K562 (cell line): ENCODE measurements at regions not wholly inside any gene's neighbourhood (a gene's known extent, or its start where the extent isn't known, plus 50 kb on each side); places are given as distances from the start of the nearest gene placed in this dataset.

Source experiments
- CREBBP ChIP-seq: IDR thresholded peaks from one replicate; pipeline ENCODE4 v1.6.1; 2012; ENCODE audit warnings: low read depth, mild to moderate bottlenecking, control low read depth, inconsistent platforms, low read length
- CTBP1 ChIP-seq: fragments of 450-650 bp; IDR thresholded peaks from 2 replicates; pipeline ENCODE4 v1.6.1; 2016; ENCODE audit warnings: borderline replicate concordance
- GATA2 ChIP-seq: sonication (generic); formaldehyde crosslinking; IDR thresholded peaks from 2 replicates; pipeline ENCODE4 v1.4.0; 2020; ENCODE audit warnings: mild to moderate bottlenecking, missing genetic modification reagents
- MAFG ChIP-seq: fragments of 450-650 bp; conservative IDR thresholded peaks from 2 replicates; pipeline ENCODE4 v1.6.1; 2016; ENCODE audit warnings: missing genetic modification characterization, missing compliant biosample characterization
- MYC ChIP-seq, 2 experiments: fragments of 250-450 bp in 1 of 2; sonication (Bioruptor Pico) in 1 of 2; IDR thresholded peaks; 2 replicates each; pipeline versions ENCODE4 v1.5.1 to v1.6.1; 2012 to 2021; ENCODE audit warnings: low read depth in 2 of 2, borderline replicate concordance in 1 of 2, improper control_type of control experiment in 1 of 2, low read length in 1 of 2, mild to moderate bottlenecking in 1 of 2, moderate library complexity in 1 of 2
- NR2C1 ChIP-seq, 2 experiments: fragments of 450-650 bp; IDR thresholded peaks; 2 replicates each; pipeline ENCODE4 v1.6.1; 2017; ENCODE audit warnings: mild to moderate bottlenecking in 2 of 2, antibody characterized with exemption in 1 of 2, inconsistent platforms in 1 of 2, missing compliant biosample characterization in 1 of 2, missing genetic modification characterization in 1 of 2
- POLR2A ChIP-seq: fragments of 450-650 bp; conservative IDR thresholded peaks from 2 replicates; pipeline ENCODE4 v1.6.1; 2016
- TBL1XR1 ChIP-seq, 2 experiments: IDR thresholded peaks; 2 replicates each; pipeline ENCODE4 v1.6.1; 2012; ENCODE audit warnings: improper control_type of control experiment in 2 of 2, low read length in 2 of 2, mild to moderate bottlenecking in 1 of 2
- TFAP4 ChIP-seq: sonication (generic); formaldehyde crosslinking; IDR thresholded peaks from 2 replicates; pipeline ENCODE4 v1.8.0; 2022; ENCODE audit warnings: missing genetic modification reagents, mild to moderate bottlenecking, moderate library complexity, borderline replicate concordance
- ZNF274 ChIP-seq: IDR thresholded peaks from 2 replicates; pipeline ENCODE4 v1.6.1; 2011; ENCODE audit warnings: low read depth, mild to moderate bottlenecking, low read length, moderate library complexity, borderline replicate concordance
- ZNF589 ChIP-seq: fragments of 200-800 bp; sonication (Bioruptor generic); IDR thresholded peaks from 2 replicates; pipeline ENCODE4 v1.6.1; 2016; ENCODE audit warnings: low read depth, missing genetic modification characterization, missing compliant biosample characterization
- TF ChIP-seq, protein P1 (sequence below), 2 experiments: fragments of 450-650 bp; conservative IDR thresholded peaks; 2 replicates each; pipeline ENCODE4 v1.6.1; 2017; ENCODE audit warnings: mild to moderate bottlenecking in 2 of 2, moderate library complexity in 2 of 2

GRCh38 chr2:234339011-234339410 lies 157.9 kb downstream of the ARL4C start:
- TF ChIP-seq ZNF274 (no peak), TFAP4 (CRISPR knock-in tag) (no peak), CREBBP (no peak), GATA2 (no peak), MYC (IDR thresholded peaks at IDR 0.05; ENCODE audit: low read depth, low read length) (no peak), MYC (CRISPR knock-in tag; IDR thresholded peaks at IDR 0.05; ENCODE audit: borderline replicate concordance, low read depth) (no peak), ZNF589 (CRISPR knock-in tag) (no peak), POLR2A (no peak), NR2C1 (IDR thresholded peaks at IDR 0.05) (no peak), NR2C1 (tag; IDR thresholded peaks at IDR 0.05) (no peak), MAFG (tag) (no peak), CTBP1 (no peak), TBL1XR1 (IDR thresholded peaks at IDR 0.05; ENCODE audit: low read length in 2 of 2) (no peak)
- TF ChIP-seq, protein P1, sequence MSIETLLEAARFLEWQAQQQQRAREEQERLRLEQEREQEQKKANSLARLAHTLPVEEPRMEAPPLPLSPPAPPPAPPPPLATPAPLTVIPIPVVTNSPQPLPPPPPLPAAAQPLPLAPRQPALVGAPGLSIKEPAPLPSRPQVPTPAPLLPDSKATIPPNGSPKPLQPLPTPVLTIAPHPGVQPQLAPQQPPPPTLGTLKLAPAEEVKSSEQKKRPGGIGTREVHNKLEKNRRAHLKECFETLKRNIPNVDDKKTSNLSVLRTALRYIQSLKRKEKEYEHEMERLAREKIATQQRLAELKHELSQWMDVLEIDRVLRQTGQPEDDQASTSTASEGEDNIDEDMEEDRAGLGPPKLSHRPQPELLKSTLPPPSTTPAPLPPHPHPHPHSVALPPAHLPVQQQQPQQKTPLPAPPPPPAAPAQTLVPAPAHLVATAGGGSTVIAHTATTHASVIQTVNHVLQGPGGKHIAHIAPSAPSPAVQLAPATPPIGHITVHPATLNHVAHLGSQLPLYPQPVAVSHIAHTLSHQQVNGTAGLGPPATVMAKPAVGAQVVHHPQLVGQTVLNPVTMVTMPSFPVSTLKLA (conservative IDR thresholded peaks at IDR 0.05) = no peak
